Spleen (tissue), 7 donors: ENCODE measurements at regions not wholly inside any gene's neighbourhood (a gene's known extent, or its start where the extent isn't known, plus 50 kb on each side); places are given as distances from the start of the nearest gene placed in this dataset.

Source experiments
- POLR2A ChIP-seq, 3 donors: fragments of 450-650 bp; IDR thresholded peaks; one replicate each; pipeline ENCODE4 v1.5.1; 2017; ENCODE audit warnings: antibody characterized with exemption in 3 of 3, mild to moderate bottlenecking in 1 of 3
- TF ChIP-seq, protein P1 (sequence below), 11 experiments: fragments of 200-600 bp in 7 of 11; fragments of 450-650 bp in 4 of 11; sonication (generic) in 4 of 11; IDR thresholded peaks in 8 of 11; conservative IDR thresholded peaks in 3 of 11; 1 replicate in 7 of 11; 2 replicates in 4 of 11; pipeline versions ENCODE4 v1.4.0 to v1.8.0; 2016 to 2021; ENCODE audit warnings: antibody characterized with exemption in 11 of 11, inconsistent platforms in 4 of 11, mild to moderate bottlenecking in 1 of 11
- donor health status: DM: no; HTN: no; CAD: no; lungs with moderate emphysema.
- donor health status: DM: no; HTN: no; CAD: no.
- donor health status: DM: no; HTN: no; CAD: no.

DNA sequence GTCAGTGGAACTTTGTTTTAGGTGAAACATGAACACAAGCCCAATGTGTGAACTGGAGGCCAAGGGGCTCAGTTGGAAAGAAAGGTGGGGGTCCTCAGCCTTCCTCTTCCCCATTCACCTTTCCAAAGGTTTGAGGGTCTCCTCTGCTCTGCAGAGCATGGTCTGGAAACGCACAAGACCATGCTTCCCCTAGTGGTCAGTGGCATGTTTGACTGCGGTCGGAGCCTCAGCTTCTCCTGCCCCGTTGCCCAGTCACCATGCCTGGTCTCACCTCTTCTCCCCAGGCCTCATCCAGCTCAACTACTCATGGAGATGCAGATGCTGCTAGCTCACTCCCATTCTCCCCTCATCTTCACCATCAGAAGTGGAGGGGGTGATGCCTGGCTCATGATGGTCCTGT is 340.3 kb downstream of the GADD45G start:
- TF ChIP-seq, protein P1, sequence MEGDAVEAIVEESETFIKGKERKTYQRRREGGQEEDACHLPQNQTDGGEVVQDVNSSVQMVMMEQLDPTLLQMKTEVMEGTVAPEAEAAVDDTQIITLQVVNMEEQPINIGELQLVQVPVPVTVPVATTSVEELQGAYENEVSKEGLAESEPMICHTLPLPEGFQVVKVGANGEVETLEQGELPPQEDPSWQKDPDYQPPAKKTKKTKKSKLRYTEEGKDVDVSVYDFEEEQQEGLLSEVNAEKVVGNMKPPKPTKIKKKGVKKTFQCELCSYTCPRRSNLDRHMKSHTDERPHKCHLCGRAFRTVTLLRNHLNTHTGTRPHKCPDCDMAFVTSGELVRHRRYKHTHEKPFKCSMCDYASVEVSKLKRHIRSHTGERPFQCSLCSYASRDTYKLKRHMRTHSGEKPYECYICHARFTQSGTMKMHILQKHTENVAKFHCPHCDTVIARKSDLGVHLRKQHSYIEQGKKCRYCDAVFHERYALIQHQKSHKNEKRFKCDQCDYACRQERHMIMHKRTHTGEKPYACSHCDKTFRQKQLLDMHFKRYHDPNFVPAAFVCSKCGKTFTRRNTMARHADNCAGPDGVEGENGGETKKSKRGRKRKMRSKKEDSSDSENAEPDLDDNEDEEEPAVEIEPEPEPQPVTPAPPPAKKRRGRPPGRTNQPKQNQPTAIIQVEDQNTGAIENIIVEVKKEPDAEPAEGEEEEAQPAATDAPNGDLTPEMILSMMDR (IDR thresholded peaks at IDR 0.05 in 8 of 11, conservative IDR thresholded peaks at IDR 0.05 in 3 of 11), result no peak
- no peak for TF ChIP-seq POLR2A (IDR thresholded peaks at IDR 0.05)
